GM12864 (cell line): ENCODE measurements at regions not wholly inside any gene's neighbourhood (a gene's known extent, or its start where the extent isn't known, plus 50 kb on each side); places are given as distances from the start of the nearest gene placed in this dataset.

ENCODE experiments used
- DNase-seq: peaks from one replicate; pipeline ENCODE4 v3.0.0-alpha.2; 2011; ENCODE audit warnings: low read depth
- H3K4me3 ChIP-seq: 2 replicates; pipeline ENCODE4 v1.5.1; 2011; ENCODE audit warnings: mild to moderate bottlenecking, low read depth, low read length, control low read depth
- CTCF ChIP-seq: IDR thresholded peaks from 2 replicates; pipeline ENCODE4 v1.5.1; 2011; ENCODE audit warnings: low read depth, mild to moderate bottlenecking, moderate library complexity, low read length, control low read depth, inconsistent platforms; ENCODE audit errors: missing control alignments

- no peak for DNase-seq
- TF ChIP-seq CTCF, result no peak
- H3K4me3 ChIP-seq, result no peak overlapping the region
Observed at GRCh38 chr12:87323369-87323768, 705.8 kb downstream of the C12orf50 start.

GRCh38 chr12:87320724-87321123 lies 708.5 kb downstream of the C12orf50 start:
- H3K4me3 ChIP-seq, result no peak overlapping the region
- TF ChIP-seq CTCF, result no peak
- no peak for DNase-seq

- no peak for TF ChIP-seq CTCF
- no peak overlapping the region for H3K4me3 ChIP-seq
- no peak for DNase-seq
Observed at GRCh38 chr12:87317302-87317701, 711.9 kb downstream of the C12orf50 start.

- no peak for TF ChIP-seq CTCF
- no peak for DNase-seq
- no peak overlapping the region for H3K4me3 ChIP-seq
Observed at GRCh38 chr12:87311206-87311605, 718.0 kb downstream of the C12orf50 start.

- TF ChIP-seq CTCF, result no peak
- DNase-seq, result no peak
- H3K4me3 ChIP-seq, result no peak overlapping the region
Observed at GRCh38 chr12:87310126-87310525, 719.1 kb downstream of the C12orf50 start.

GRCh38 chr12:87305481-87305880 lies 723.7 kb downstream of the C12orf50 start:
- no peak for DNase-seq
- no peak overlapping the region for H3K4me3 ChIP-seq
- no peak for TF ChIP-seq CTCF

GRCh38 chr12:87304406-87304805 lies 724.8 kb downstream of the C12orf50 start:
- no peak for DNase-seq
- no peak overlapping the region for H3K4me3 ChIP-seq
- no peak for TF ChIP-seq CTCF
